WTC11 (cell line): ENCODE measurements at regions not wholly inside any gene's neighbourhood (a gene's known extent, or its start where the extent isn't known, plus 50 kb on each side); places are given as distances from the start of the nearest gene placed in this dataset.

ENCODE experiments used
- ATAC-seq: fragments of 200-7000 bp; cut with Tn5 transposase; 2 replicates; pipeline ENCODE4 v1.10.0; 2021; ENCODE audit warnings: mild to moderate bottlenecking, moderate library complexity
- CTCF ChIA-PET: fragments of 300-600 bp; sonication (Branson Sonifier 250); formaldehyde crosslinking; loops from one replicate; lab custom pipeline; 2021; ENCODE audit warnings: antibody characterized with exemption; lab: Charles Lee
- POLR2A ChIA-PET: fragments of 350-600 bp; sonication (Branson Sonifier 250); formaldehyde crosslinking; loops from one replicate; lab custom pipeline; 2021; ENCODE audit warnings: antibody characterized with exemption; lab: Charles Lee
- DNase-seq: peaks from one replicate; pipeline ENCODE4 v3.0.0; 2021; ENCODE audit warnings: low spot score
- H3K27ac Mint-ChIP-seq: 2 replicates; pipeline ENCODE4 v1.8.0; 2021; ENCODE audit warnings: mixed read lengths
- H3K27me3 Mint-ChIP-seq: 2 replicates; pipeline ENCODE4 v1.8.0; 2021; ENCODE audit warnings: low read depth, mild to moderate bottlenecking, moderate library complexity, mixed read lengths
- H3K36me3 Mint-ChIP-seq: 2 replicates; pipeline ENCODE4 v1.8.0; 2021; ENCODE audit warnings: mixed read lengths
- H3K4me1 Mint-ChIP-seq: 2 replicates; pipeline ENCODE4 v1.8.0; 2022; ENCODE audit warnings: mixed read lengths
- H3K4me3 Mint-ChIP-seq: 2 replicates; pipeline ENCODE4 v1.8.0; 2021; ENCODE audit warnings: mild to moderate bottlenecking, moderate library complexity, mixed read lengths
- H3K9me3 Mint-ChIP-seq: 2 replicates; pipeline ENCODE4 v1.8.0; 2021; ENCODE audit warnings: mixed read lengths
- ARID4B ChIP-seq: sonication (generic); formaldehyde crosslinking; IDR thresholded peaks from 2 replicates; pipeline ENCODE4 v1.8.0; 2023; ENCODE audit warnings: missing genetic modification reagents, mild to moderate bottlenecking, borderline replicate concordance
- CBFB ChIP-seq: sonication (generic); formaldehyde crosslinking; IDR thresholded peaks from 2 replicates; pipeline ENCODE4 v1.8.1; 2022; ENCODE audit warnings: mild to moderate bottlenecking, low read depth, missing genetic modification reagents
- CDX4 ChIP-seq: fragments of 250-450 bp; sonication (Bioruptor Pico); IDR thresholded peaks from 2 replicates; pipeline ENCODE4 v1.9.0; 2021; ENCODE audit warnings: moderate library complexity, mild to moderate bottlenecking, inconsistent platforms, borderline replicate concordance
- CREB1 ChIP-seq: sonication (generic); formaldehyde crosslinking; IDR thresholded peaks from 2 replicates; pipeline ENCODE4 v1.8.0; 2023; ENCODE audit warnings: mild to moderate bottlenecking, missing genetic modification reagents
- FOXP1 ChIP-seq: sonication (generic); formaldehyde crosslinking; IDR thresholded peaks from 2 replicates; pipeline ENCODE4 v1.8.0; 2022; ENCODE audit warnings: missing genetic modification reagents, mild to moderate bottlenecking, moderate library complexity, borderline replicate concordance
- GABPB1 ChIP-seq: sonication (generic); formaldehyde crosslinking; IDR thresholded peaks from 2 replicates; pipeline ENCODE4 v1.8.1; 2023; ENCODE audit warnings: mild to moderate bottlenecking, missing genetic modification reagents
- HMGXB4 ChIP-seq: sonication (generic); formaldehyde crosslinking; IDR thresholded peaks from 2 replicates; pipeline ENCODE4 v1.8.1; 2023; ENCODE audit warnings: mild to moderate bottlenecking, moderate library complexity, missing genetic modification reagents
- MAX ChIP-seq: sonication (generic); formaldehyde crosslinking; IDR thresholded peaks from 2 replicates; pipeline ENCODE4 v1.8.0; 2022; ENCODE audit warnings: mild to moderate bottlenecking, missing genetic modification reagents
- MYBL2 ChIP-seq: sonication (generic); formaldehyde crosslinking; IDR thresholded peaks from 2 replicates; pipeline ENCODE4 v1.8.1; 2023; ENCODE audit warnings: mild to moderate bottlenecking, moderate library complexity, missing genetic modification reagents
- OVOL2 ChIP-seq: fragments of 250-450 bp; sonication (Bioruptor Pico); IDR thresholded peaks from 2 replicates; pipeline ENCODE4 v1.9.0; 2021; ENCODE audit warnings: mild to moderate bottlenecking, borderline replicate concordance
- RELA ChIP-seq: sonication (generic); formaldehyde crosslinking; IDR thresholded peaks from 2 replicates; pipeline ENCODE4 v1.8.1; 2022; ENCODE audit warnings: missing genetic modification reagents, mild to moderate bottlenecking, borderline replicate concordance
- SP1 ChIP-seq: sonication (generic); formaldehyde crosslinking; conservative IDR thresholded peaks from 2 replicates; pipeline ENCODE4 v1.8.1; 2022; ENCODE audit warnings: missing genetic modification reagents
- STAT6 ChIP-seq: sonication (generic); formaldehyde crosslinking; conservative IDR thresholded peaks from 2 replicates; pipeline ENCODE4 v1.8.1; 2023; ENCODE audit warnings: mild to moderate bottlenecking, low read depth, missing genetic modification reagents, moderate library complexity
- TEAD1 ChIP-seq: sonication (generic); formaldehyde crosslinking; IDR thresholded peaks from 2 replicates; pipeline ENCODE4 v1.8.0; 2022; ENCODE audit warnings: mild to moderate bottlenecking, missing genetic modification reagents
- USF2 ChIP-seq: sonication (generic); formaldehyde crosslinking; IDR thresholded peaks from 2 replicates; pipeline ENCODE4 v1.8.1; 2023; ENCODE audit warnings: mild to moderate bottlenecking, missing genetic modification reagents, moderate library complexity
- ZNF281 ChIP-seq: sonication (generic); formaldehyde crosslinking; IDR thresholded peaks from 2 replicates; pipeline ENCODE4 v1.8.0; 2023; ENCODE audit warnings: mild to moderate bottlenecking, missing genetic modification reagents
- TF ChIP-seq, protein P1 (sequence below): fragments of 250-450 bp; sonication (Bioruptor Pico); IDR thresholded peaks from 2 replicates; pipeline ENCODE4 v1.9.0; 2021; ENCODE audit warnings: mild to moderate bottlenecking, borderline replicate concordance

GRCh38 chr1:194292966-194293365 lies 1106.6 kb upstream of the B3GALT2 start:
- Mint-ChIP-seq H3K4me3 (no peak overlapping the region), H3K36me3 (no peaks in the 10 kb centered on the region), H3K27ac (no peak overlapping the region), H3K9me3 (no peaks in the 10 kb centered on the region), H3K27me3 (peaks cover 45% of the 10 kb centered on the region), H3K4me1 (peaks cover 16% of the 10 kb centered on the region)
- ChIA-PET POLR2A (no interaction called here), CTCF (no interaction called here)
- DNase-seq (no peak), ATAC-seq (peak; percentile 68)
- no peak for TF ChIP-seq USF2 (CRISPR knock-in tag)
- TF ChIP-seq CREB1 (CRISPR knock-in tag) = no peak
- no peak for TF ChIP-seq HMGXB4 (CRISPR knock-in tag)
- TF ChIP-seq GABPB1 (CRISPR knock-in tag) = no peak
- TF ChIP-seq MYBL2 (CRISPR knock-in tag) = no peak
- no peak for TF ChIP-seq MAX
- TF ChIP-seq CBFB = no peak
- no peak for TF ChIP-seq RELA (CRISPR knock-in tag)
- TF ChIP-seq FOXP1 = no peak
- TF ChIP-seq TEAD1 (CRISPR knock-in tag) = no peak
- TF ChIP-seq ZNF281 (CRISPR knock-in tag) = no peak
- TF ChIP-seq, protein P1, sequence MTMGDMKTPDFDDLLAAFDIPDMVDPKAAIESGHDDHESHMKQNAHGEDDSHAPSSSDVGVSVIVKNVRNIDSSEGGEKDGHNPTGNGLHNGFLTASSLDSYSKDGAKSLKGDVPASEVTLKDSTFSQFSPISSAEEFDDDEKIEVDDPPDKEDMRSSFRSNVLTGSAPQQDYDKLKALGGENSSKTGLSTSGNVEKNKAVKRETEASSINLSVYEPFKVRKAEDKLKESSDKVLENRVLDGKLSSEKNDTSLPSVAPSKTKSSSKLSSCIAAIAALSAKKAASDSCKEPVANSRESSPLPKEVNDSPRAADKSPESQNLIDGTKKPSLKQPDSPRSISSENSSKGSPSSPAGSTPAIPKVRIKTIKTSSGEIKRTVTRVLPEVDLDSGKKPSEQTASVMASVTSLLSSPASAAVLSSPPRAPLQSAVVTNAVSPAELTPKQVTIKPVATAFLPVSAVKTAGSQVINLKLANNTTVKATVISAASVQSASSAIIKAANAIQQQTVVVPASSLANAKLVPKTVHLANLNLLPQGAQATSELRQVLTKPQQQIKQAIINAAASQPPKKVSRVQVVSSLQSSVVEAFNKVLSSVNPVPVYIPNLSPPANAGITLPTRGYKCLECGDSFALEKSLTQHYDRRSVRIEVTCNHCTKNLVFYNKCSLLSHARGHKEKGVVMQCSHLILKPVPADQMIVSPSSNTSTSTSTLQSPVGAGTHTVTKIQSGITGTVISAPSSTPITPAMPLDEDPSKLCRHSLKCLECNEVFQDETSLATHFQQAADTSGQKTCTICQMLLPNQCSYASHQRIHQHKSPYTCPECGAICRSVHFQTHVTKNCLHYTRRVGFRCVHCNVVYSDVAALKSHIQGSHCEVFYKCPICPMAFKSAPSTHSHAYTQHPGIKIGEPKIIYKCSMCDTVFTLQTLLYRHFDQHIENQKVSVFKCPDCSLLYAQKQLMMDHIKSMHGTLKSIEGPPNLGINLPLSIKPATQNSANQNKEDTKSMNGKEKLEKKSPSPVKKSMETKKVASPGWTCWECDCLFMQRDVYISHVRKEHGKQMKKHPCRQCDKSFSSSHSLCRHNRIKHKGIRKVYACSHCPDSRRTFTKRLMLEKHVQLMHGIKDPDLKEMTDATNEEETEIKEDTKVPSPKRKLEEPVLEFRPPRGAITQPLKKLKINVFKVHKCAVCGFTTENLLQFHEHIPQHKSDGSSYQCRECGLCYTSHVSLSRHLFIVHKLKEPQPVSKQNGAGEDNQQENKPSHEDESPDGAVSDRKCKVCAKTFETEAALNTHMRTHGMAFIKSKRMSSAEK (CRISPR knock-in tag) = no peak
- no peak for TF ChIP-seq OVOL2 (CRISPR knock-in tag)
- no peak for TF ChIP-seq CDX4 (CRISPR knock-in tag)
- no peak for TF ChIP-seq ARID4B (CRISPR knock-in tag)
- TF ChIP-seq SP1 = no peak
- TF ChIP-seq STAT6 (CRISPR knock-in tag) = no peak
